GM12891 (cell line): ENCODE measurements at regions not wholly inside any gene's neighbourhood (a gene's known extent, or its start where the extent isn't known, plus 50 kb on each side); places are given as distances from the start of the nearest gene placed in this dataset.
A peak's percentile ranks its signal among the peaks of the same experiment; 100 is the strongest.
"Not testable (repeated sequence)": the region's sequence is repeated elsewhere in the genome, so short reads cannot be mapped to it uniquely, and the experiment has no call there.

Source experiments
- DNase-seq: peaks from one replicate; pipeline ENCODE4 v3.0.0; 2011; ENCODE audit warnings: low spot score; ENCODE audit not compliant: insufficient read length
- FAIRE-seq: peaks from 2 replicates; lab custom pipeline; 2011; peaks lifted over from hg19 to GRCh38; lab: Jason Lieb, UNC
- PAX5 ChIP-seq: IDR thresholded peaks from 2 replicates; pipeline ENCODE4 v1.6.1; 2011; ENCODE audit warnings: low read length, moderate library complexity, mild to moderate bottlenecking; ENCODE audit not compliant: insufficient read depth, severe bottlenecking
- POLR2A ChIP-seq: IDR thresholded peaks from 2 replicates; pipeline ENCODE4 v1.6.1; 2011; ENCODE audit warnings: low read depth, low read length, control low read depth
- POLR2AphosphoS5 ChIP-seq: IDR thresholded peaks from 2 replicates; pipeline ENCODE4 v1.6.1; 2011; ENCODE audit warnings: low read depth, low read length, control low read depth
- POU2F2 ChIP-seq: IDR thresholded peaks from 2 replicates; pipeline ENCODE4 v1.6.1; 2011; ENCODE audit warnings: low read depth, mild to moderate bottlenecking, control low read depth, low read length, moderate library complexity
- SPI1 ChIP-seq: IDR thresholded peaks from 2 replicates; pipeline ENCODE4 v1.6.1; 2011; ENCODE audit warnings: low read depth, low read length, control low read depth
- TAF1 ChIP-seq: IDR thresholded peaks from 2 replicates; pipeline ENCODE4 v1.6.1; 2011; ENCODE audit warnings: low read depth, low read length, control low read depth

- TF ChIP-seq POLR2A (no peak), POLR2AphosphoS5 (no peak), TAF1 (no peak)
- no peak for DNase-seq
- no peak for FAIRE-seq
Measured at GRCh38 chr10:9334270-9334669, 1279.8 kb downstream of the GATA3 start.

GRCh38 chr10:9339716-9340115 is 1285.2 kb downstream of the GATA3 start:
- TF ChIP-seq TAF1 = no peak
- FAIRE-seq (no peak), DNase-seq (no peak)

- DNase-seq (no peak), FAIRE-seq (peak; percentile 9)
- TF ChIP-seq POU2F2 (no peak), SPI1 (no peak), PAX5 (no peak), POLR2A (no peak), POLR2AphosphoS5 (no peak), TAF1 (no peak)
Measured at GRCh38 chr10:9342885-9343570, 1288.5 kb downstream of the GATA3 start.

GRCh38 chr10:9347933-9348332 is 1293.4 kb downstream of the GATA3 start:
- FAIRE-seq, DNase-seq: not testable (repeated sequence)

- TF ChIP-seq POLR2AphosphoS5 = no peak
- no peak for TF ChIP-seq POU2F2
- TF ChIP-seq SPI1 = no peak
- TF ChIP-seq TAF1 = no peak
- TF ChIP-seq PAX5 = no peak
- FAIRE-seq (no peak), DNase-seq (no peak)
Measured at GRCh38 chr10:9357471-9357870, 1303.0 kb downstream of the GATA3 start.

GRCh38 chr10:9362721-9363120 is 1308.2 kb downstream of the GATA3 start:
- FAIRE-seq (no peak), DNase-seq (no peak)

GRCh38 chr10:9379183-9379582 is 1324.7 kb downstream of the GATA3 start:
- no peak for TF ChIP-seq POU2F2
- no peak for TF ChIP-seq PAX5
- TF ChIP-seq TAF1 = no peak
- TF ChIP-seq POLR2AphosphoS5 = no peak
- TF ChIP-seq POLR2A = no peak
- no peak for FAIRE-seq
- no peak for DNase-seq

More at GRCh38 chr10:9362721-9363120, 1308.2 kb downstream of the GATA3 start:
- TF ChIP-seq POU2F2 = no peak
- no peak for TF ChIP-seq POLR2A
- TF ChIP-seq TAF1 = no peak
- TF ChIP-seq SPI1 = no peak
- no peak for TF ChIP-seq POLR2AphosphoS5
- no peak for TF ChIP-seq PAX5

GRCh38 chr10:9381733-9382532 is 1327.4 kb downstream of the GATA3 start:
- no peak for TF ChIP-seq SPI1
- TF ChIP-seq POU2F2 = no peak
- TF ChIP-seq POLR2A = no peak
- no peak for TF ChIP-seq TAF1
- TF ChIP-seq POLR2AphosphoS5 = no peak
- TF ChIP-seq PAX5 = no peak

GRCh38 chr10:9382533-9382866 is 1328.0 kb downstream of the GATA3 start:
- FAIRE-seq = no peak

More at GRCh38 chr10:9381733-9382532, 1327.4 kb downstream of the GATA3 start:
- FAIRE-seq (no peak), DNase-seq (no peak)

GRCh38 chr10:9390516-9390915 is 1336.0 kb downstream of the GATA3 start:
- FAIRE-seq (no peak), DNase-seq (no peak)
- no peak for TF ChIP-seq POU2F2
- no peak for TF ChIP-seq TAF1
- TF ChIP-seq SPI1 = no peak
- TF ChIP-seq POLR2A = no peak
- no peak for TF ChIP-seq PAX5
- TF ChIP-seq POLR2AphosphoS5 = no peak

More at GRCh38 chr10:9382533-9382866, 1328.0 kb downstream of the GATA3 start:
- DNase-seq = no peak
- TF ChIP-seq TAF1 = no peak

GRCh38 chr10:9399275-9399983 is 1344.9 kb downstream of the GATA3 start:
- no peak for TF ChIP-seq TAF1
- TF ChIP-seq PAX5 = no peak
- TF ChIP-seq POLR2A = no peak
- TF ChIP-seq POLR2AphosphoS5 = no peak
- TF ChIP-seq SPI1 = no peak
- TF ChIP-seq POU2F2 = no peak
- no peak for FAIRE-seq
- no peak for DNase-seq

- DNase-seq, FAIRE-seq: not testable (repeated sequence)
Measured at GRCh38 chr10:9402067-9402466, 1347.6 kb downstream of the GATA3 start.

GRCh38 chr10:9402507-9403195 is 1348.2 kb downstream of the GATA3 start:
- not testable (repeated sequence) for FAIRE-seq

GRCh38 chr10:9407201-9407600 is 1352.7 kb downstream of the GATA3 start:
- not testable (repeated sequence) for DNase-seq, FAIRE-seq

More at GRCh38 chr10:9402507-9403195, 1348.2 kb downstream of the GATA3 start:
- DNase-seq = not testable (repeated sequence)
